MM.1S (cell line): ENCODE measurements at regions not wholly inside any gene's neighbourhood (a gene's known extent, or its start where the extent isn't known, plus 50 kb on each side); places are given as distances from the start of the nearest gene placed in this dataset.

Source experiments
- EZH2phosphoT487 ChIP-seq: fragments of 300-600 bp; sonication (generic); IDR thresholded peaks from 2 replicates; pipeline ENCODE4 v1.6.1; 2018; ENCODE audit warnings: antibody characterized with exemption, low read length
- TF ChIP-seq, protein P1 (sequence below): fragments of 300-600 bp; sonication (generic); IDR thresholded peaks from 2 replicates; pipeline ENCODE4 v1.5.1; 2016; ENCODE audit warnings: antibody characterized with exemption, low read length, mixed read lengths

DNA sequence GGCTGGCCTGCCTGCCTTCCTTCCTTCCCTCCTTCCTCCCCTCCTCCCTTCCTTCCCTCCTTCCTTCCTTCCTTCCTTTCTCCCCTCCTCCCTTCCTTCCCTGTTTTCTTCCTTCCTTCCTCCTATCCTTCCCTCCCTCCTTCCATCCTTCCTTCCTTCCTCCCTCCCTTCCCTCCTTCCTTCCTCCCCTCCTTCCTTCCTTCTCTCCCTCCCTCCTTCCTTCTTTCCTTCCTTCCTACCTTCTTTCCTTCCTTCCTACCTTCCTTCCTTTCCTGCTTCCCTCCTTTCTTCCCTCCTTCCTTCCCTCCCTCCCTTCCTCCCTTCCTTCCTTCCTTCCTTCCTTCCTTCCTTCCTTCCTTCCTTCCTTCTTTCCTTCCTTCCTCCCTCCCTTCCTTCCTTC, 70.1 kb upstream of the PTGFR start:
- TF ChIP-seq, protein P1, sequence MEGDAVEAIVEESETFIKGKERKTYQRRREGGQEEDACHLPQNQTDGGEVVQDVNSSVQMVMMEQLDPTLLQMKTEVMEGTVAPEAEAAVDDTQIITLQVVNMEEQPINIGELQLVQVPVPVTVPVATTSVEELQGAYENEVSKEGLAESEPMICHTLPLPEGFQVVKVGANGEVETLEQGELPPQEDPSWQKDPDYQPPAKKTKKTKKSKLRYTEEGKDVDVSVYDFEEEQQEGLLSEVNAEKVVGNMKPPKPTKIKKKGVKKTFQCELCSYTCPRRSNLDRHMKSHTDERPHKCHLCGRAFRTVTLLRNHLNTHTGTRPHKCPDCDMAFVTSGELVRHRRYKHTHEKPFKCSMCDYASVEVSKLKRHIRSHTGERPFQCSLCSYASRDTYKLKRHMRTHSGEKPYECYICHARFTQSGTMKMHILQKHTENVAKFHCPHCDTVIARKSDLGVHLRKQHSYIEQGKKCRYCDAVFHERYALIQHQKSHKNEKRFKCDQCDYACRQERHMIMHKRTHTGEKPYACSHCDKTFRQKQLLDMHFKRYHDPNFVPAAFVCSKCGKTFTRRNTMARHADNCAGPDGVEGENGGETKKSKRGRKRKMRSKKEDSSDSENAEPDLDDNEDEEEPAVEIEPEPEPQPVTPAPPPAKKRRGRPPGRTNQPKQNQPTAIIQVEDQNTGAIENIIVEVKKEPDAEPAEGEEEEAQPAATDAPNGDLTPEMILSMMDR = no peak
- TF ChIP-seq EZH2phosphoT487 = no peak
